ENCODE measurements at regions not wholly inside any gene's neighbourhood (a gene's known extent, or its start where the extent isn't known, plus 50 kb on each side); places are given as distances from the start of the nearest gene placed in this dataset.

DNA sequence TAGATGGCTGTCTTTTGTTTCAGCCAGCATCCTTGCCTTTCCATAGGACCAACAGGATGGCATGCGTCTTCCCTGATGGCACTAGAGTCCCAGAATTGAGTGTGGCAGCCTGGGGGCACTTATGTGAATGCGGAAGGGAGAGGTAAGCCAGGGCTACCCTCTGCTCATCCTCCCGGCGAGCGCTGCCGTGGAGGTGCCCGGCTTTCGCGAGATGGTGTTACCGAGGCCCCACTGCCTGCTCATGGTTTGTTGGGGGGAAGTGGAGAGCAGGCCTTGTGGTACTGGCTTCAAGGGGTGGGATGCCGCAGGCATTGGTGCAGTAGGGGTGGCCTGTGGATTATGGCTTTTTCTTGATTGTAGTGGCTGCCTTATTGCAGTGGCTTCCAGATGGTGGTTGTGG, 174.3 kb downstream of the AACS start:
- TF ChIP-seq SMC3 (conservative IDR thresholded peaks at IDR 0.05; ENCODE audit: poor library complexity) (no peak), RAD21 (conservative IDR thresholded peaks at IDR 0.05) (no peak), POLR2AphosphoS5 (IDR thresholded peaks at IDR 0.05) (no peak), TAF1 (IDR thresholded peaks at IDR 0.05; ENCODE audit: low read depth) (no peak), EP300 (conservative IDR thresholded peaks at IDR 0.05; ENCODE audit: poor library complexity, severe bottlenecking) (no peak), MXI1 (conservative IDR thresholded peaks at IDR 0.05; ENCODE audit: poor library complexity, severe bottlenecking) (no peak), EZH2 (IDR thresholded peaks at IDR 0.05; ENCODE audit: borderline replicate concordance, insufficient read depth, low read length, poor library complexity, severe bottlenecking) (no peak)
- TF ChIP-seq, protein P1, sequence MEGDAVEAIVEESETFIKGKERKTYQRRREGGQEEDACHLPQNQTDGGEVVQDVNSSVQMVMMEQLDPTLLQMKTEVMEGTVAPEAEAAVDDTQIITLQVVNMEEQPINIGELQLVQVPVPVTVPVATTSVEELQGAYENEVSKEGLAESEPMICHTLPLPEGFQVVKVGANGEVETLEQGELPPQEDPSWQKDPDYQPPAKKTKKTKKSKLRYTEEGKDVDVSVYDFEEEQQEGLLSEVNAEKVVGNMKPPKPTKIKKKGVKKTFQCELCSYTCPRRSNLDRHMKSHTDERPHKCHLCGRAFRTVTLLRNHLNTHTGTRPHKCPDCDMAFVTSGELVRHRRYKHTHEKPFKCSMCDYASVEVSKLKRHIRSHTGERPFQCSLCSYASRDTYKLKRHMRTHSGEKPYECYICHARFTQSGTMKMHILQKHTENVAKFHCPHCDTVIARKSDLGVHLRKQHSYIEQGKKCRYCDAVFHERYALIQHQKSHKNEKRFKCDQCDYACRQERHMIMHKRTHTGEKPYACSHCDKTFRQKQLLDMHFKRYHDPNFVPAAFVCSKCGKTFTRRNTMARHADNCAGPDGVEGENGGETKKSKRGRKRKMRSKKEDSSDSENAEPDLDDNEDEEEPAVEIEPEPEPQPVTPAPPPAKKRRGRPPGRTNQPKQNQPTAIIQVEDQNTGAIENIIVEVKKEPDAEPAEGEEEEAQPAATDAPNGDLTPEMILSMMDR (IDR thresholded peaks at IDR 0.05; ENCODE audit: poor library complexity, severe bottlenecking) = no peak
- TF ChIP-seq, protein P2, sequence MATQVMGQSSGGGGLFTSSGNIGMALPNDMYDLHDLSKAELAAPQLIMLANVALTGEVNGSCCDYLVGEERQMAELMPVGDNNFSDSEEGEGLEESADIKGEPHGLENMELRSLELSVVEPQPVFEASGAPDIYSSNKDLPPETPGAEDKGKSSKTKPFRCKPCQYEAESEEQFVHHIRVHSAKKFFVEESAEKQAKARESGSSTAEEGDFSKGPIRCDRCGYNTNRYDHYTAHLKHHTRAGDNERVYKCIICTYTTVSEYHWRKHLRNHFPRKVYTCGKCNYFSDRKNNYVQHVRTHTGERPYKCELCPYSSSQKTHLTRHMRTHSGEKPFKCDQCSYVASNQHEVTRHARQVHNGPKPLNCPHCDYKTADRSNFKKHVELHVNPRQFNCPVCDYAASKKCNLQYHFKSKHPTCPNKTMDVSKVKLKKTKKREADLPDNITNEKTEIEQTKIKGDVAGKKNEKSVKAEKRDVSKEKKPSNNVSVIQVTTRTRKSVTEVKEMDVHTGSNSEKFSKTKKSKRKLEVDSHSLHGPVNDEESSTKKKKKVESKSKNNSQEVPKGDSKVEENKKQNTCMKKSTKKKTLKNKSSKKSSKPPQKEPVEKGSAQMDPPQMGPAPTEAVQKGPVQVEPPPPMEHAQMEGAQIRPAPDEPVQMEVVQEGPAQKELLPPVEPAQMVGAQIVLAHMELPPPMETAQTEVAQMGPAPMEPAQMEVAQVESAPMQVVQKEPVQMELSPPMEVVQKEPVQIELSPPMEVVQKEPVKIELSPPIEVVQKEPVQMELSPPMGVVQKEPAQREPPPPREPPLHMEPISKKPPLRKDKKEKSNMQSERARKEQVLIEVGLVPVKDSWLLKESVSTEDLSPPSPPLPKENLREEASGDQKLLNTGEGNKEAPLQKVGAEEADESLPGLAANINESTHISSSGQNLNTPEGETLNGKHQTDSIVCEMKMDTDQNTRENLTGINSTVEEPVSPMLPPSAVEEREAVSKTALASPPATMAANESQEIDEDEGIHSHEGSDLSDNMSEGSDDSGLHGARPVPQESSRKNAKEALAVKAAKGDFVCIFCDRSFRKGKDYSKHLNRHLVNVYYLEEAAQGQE (IDR thresholded peaks at IDR 0.05; ENCODE audit: borderline replicate concordance) = no peak
- Histone ChIP-seq H3K9me3 (ENCODE audit: low read length) (no peaks in the 10 kb centered on the region), H3K9ac (ENCODE audit: low read length) (no peak overlapping the region), H3K4me3 (ENCODE audit: low read length) (no peak overlapping the region), H3K9me2 (ENCODE audit: insufficient read depth, low read length) (no peaks in the 10 kb centered on the region), H3K4me2 (ENCODE audit: low read length) (no peak overlapping the region), H4K20me1 (ENCODE audit: insufficient read depth) (no peaks in the 10 kb centered on the region), H3K27ac (ENCODE audit: low read length) (no peak overlapping the region), H2AFZ (ENCODE audit: low read depth, low read length) (no peak overlapping the region), H3K27me3 (ENCODE audit: insufficient read depth, low read depth, low read length) (no peaks in the 10 kb centered on the region), H3F3A (ENCODE audit: insufficient read depth, low read length, poor library complexity, severe bottlenecking) (no peaks in the 10 kb centered on the region), H3K36me3 (ENCODE audit: insufficient read depth, low read length) (no peaks in the 10 kb centered on the region), H3K79me2 (replicated peaks; ENCODE audit: insufficient read depth, low read length) (no peaks in the 10 kb centered on the region)

DNA sequence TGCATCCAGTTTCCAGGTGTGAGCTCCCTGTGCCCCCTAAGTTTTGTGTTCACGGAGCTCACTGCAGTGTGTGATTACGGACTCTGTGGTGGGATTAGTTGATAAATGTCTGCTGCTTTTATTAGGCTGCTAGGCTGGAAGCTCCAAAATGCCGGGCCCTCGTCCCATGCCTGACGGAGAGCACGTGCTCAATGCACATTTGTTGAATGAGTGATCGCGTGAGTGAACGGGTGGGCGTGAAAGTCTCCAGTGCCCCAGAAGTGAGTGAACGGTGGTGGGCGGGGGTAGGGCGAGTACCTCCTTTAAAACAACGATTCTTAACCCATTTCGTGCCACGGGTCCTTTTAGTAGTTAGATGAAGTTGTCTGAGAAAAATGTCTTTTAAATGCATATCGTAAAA, 175.5 kb downstream of the AACS start:
- TF ChIP-seq, protein P2 (IDR thresholded peaks at IDR 0.05; ENCODE audit: borderline replicate concordance) = no peak
- no peak for TF ChIP-seq POLR2AphosphoS5 (IDR thresholded peaks at IDR 0.05)
- no peak for TF ChIP-seq SMC3 (conservative IDR thresholded peaks at IDR 0.05; ENCODE audit: poor library complexity)
- TF ChIP-seq EZH2 (IDR thresholded peaks at IDR 0.05; ENCODE audit: borderline replicate concordance, insufficient read depth, low read length, poor library complexity, severe bottlenecking) = no peak
- no peak for TF ChIP-seq RAD21 (conservative IDR thresholded peaks at IDR 0.05)
- no peak for TF ChIP-seq TAF1 (IDR thresholded peaks at IDR 0.05; ENCODE audit: low read depth)
- TF ChIP-seq, protein P1 (IDR thresholded peaks at IDR 0.05; ENCODE audit: poor library complexity, severe bottlenecking) = no peak
- no peak for TF ChIP-seq EP300 (conservative IDR thresholded peaks at IDR 0.05; ENCODE audit: poor library complexity, severe bottlenecking)
- no peak for TF ChIP-seq MXI1 (conservative IDR thresholded peaks at IDR 0.05; ENCODE audit: poor library complexity, severe bottlenecking)
- H3K36me3 ChIP-seq (ENCODE audit: insufficient read depth, low read length) = no peaks in the 10 kb centered on the region
- H3K4me2 ChIP-seq (ENCODE audit: low read length) = no peak overlapping the region
- no peak overlapping the region for H3K4me3 ChIP-seq (ENCODE audit: low read length)
- H3K9ac ChIP-seq (ENCODE audit: low read length) = no peak overlapping the region
- H3K27me3 ChIP-seq (ENCODE audit: insufficient read depth, low read depth, low read length) = no peaks in the 10 kb centered on the region
- H3K79me2 ChIP-seq (replicated peaks; ENCODE audit: insufficient read depth, low read length) = no peaks in the 10 kb centered on the region
- no peaks in the 10 kb centered on the region for H3K9me3 ChIP-seq (ENCODE audit: low read length)
- no peaks in the 10 kb centered on the region for H3K9me2 ChIP-seq (ENCODE audit: insufficient read depth, low read length)
- no peak overlapping the region for H2AFZ ChIP-seq (ENCODE audit: low read depth, low read length)
- H4K20me1 ChIP-seq (ENCODE audit: insufficient read depth) = no peaks in the 10 kb centered on the region
- no peaks in the 10 kb centered on the region for H3F3A ChIP-seq (ENCODE audit: insufficient read depth, low read length, poor library complexity, severe bottlenecking)
- H3K27ac ChIP-seq (ENCODE audit: low read length) = no peak overlapping the region
